ENCODE measurements at regions not wholly inside any gene's neighbourhood (a gene's known extent, or its start where the extent isn't known, plus 50 kb on each side); places are given as distances from the start of the nearest gene placed in this dataset.

DNA sequence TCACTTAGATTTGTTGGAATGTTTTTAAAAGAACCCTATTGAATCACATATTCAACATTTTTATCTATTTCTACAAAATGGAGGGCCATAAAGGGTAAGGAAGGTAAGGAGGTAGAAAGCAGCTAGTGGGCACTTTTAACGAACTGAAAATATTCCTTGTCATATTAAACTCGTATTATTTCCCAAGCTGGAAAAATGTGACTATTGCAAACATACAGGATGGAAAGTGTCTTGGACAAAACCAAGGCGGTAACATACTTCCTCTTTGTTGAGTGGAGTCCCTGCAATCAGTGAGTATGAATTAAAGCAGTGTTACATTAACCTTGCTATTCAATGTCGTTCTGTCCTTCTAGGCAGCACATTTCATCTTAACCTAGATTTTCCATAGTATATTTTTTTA lies 165.6 kb downstream of the RCN1 start:
- Histone ChIP-seq H3K36me3 (ENCODE audit: control insufficient read depth, insufficient read depth, low read length) (no peaks in the 10 kb centered on the region), H3K27me3 (ENCODE audit: control insufficient read depth, insufficient read depth, low read length) (no peaks in the 10 kb centered on the region), H3K4me3 (ENCODE audit: low read depth, low read length) (no peak overlapping the region)
- TF ChIP-seq CTCF (IDR thresholded peaks at IDR 0.05; ENCODE audit: insufficient read depth, low read depth, low read length), result no peak
- POLR2A ChIA-PET, result no interaction called here
- CTCF ChIA-PET, result no interaction called here
- DNase-seq (ENCODE audit: low read depth), result no peak

- TF ChIP-seq CTCF (IDR thresholded peaks at IDR 0.05; ENCODE audit: insufficient read depth, low read depth, low read length), result no peak
- ChIA-PET CTCF (interaction anchor here (1.1 kb wide), 1 partner anchor 38 kb away, joined by 3 read pairs; no protein-coding TSS in a partner anchor), POLR2A (no interaction called here)
- DNase-seq (ENCODE audit: low read depth), result no peak
- H3K4me3 ChIP-seq (ENCODE audit: low read depth, low read length), result no peak overlapping the region
- no peaks in the 10 kb centered on the region for H3K27me3 ChIP-seq (ENCODE audit: control insufficient read depth, insufficient read depth, low read length)
- H3K36me3 ChIP-seq (ENCODE audit: control insufficient read depth, insufficient read depth, low read length), result no peaks in the 10 kb centered on the region
Measured at GRCh38 chr11:32259641-32260081, 168.8 kb downstream of the RCN1 start.

- H3K36me3 ChIP-seq (ENCODE audit: control insufficient read depth, insufficient read depth, low read length), result no peaks in the 10 kb centered on the region
- no peak for TF ChIP-seq CTCF (IDR thresholded peaks at IDR 0.05; ENCODE audit: insufficient read depth, low read depth, low read length)
- no peak overlapping the region for H3K4me3 ChIP-seq (ENCODE audit: low read depth, low read length)
- H3K27me3 ChIP-seq (ENCODE audit: control insufficient read depth, insufficient read depth, low read length), result no peaks in the 10 kb centered on the region
- ChIA-PET CTCF (no interaction called here), POLR2A (no interaction called here)
- no peak for DNase-seq (ENCODE audit: low read depth)
Measured at GRCh38 chr11:32262367-32262766, 171.5 kb downstream of the RCN1 start.

GRCh38 chr11:32265911-32266310 lies 169.4 kb downstream of the WT1 start:
- ChIA-PET CTCF (no interaction called here), POLR2A (no interaction called here)
- Histone ChIP-seq H3K4me3 (ENCODE audit: low read depth, low read length) (no peak overlapping the region), H3K36me3 (ENCODE audit: control insufficient read depth, insufficient read depth, low read length) (no peaks in the 10 kb centered on the region), H3K27me3 (ENCODE audit: control insufficient read depth, insufficient read depth, low read length) (no peaks in the 10 kb centered on the region)
- TF ChIP-seq CTCF (IDR thresholded peaks at IDR 0.05; ENCODE audit: insufficient read depth, low read depth, low read length), result no peak
- no peak for DNase-seq (ENCODE audit: low read depth)

DNA sequence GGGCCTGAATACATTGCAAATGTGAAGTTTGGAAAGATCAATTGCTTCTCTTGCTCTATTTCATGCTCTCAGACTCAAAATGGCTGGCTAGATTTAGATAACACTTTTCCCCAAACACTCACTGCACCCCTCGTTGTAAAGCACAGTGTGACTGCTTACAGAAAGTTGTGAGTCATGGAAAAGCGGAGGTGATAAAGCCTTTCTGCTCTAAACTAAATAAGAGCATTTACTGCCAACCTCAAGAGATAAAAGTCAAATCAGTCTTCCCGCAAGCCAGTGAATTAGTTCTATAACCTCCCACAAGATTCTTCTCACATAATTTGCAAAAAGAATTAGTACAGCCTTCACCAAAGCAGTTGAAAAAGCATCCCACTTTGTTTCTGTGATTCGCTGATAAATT lies 168.7 kb downstream of the WT1 start:
- no peak for TF ChIP-seq CTCF (IDR thresholded peaks at IDR 0.05; ENCODE audit: insufficient read depth, low read depth, low read length)
- H3K4me3 ChIP-seq (ENCODE audit: low read depth, low read length), result no peak overlapping the region
- DNase-seq (ENCODE audit: low read depth), result no peak
- ChIA-PET POLR2A (no interaction called here), CTCF (no interaction called here)
- no peaks in the 10 kb centered on the region for H3K27me3 ChIP-seq (ENCODE audit: control insufficient read depth, insufficient read depth, low read length)
- no peaks in the 10 kb centered on the region for H3K36me3 ChIP-seq (ENCODE audit: control insufficient read depth, insufficient read depth, low read length)

Data from BJ (cell line).